Spleen (tissue), 7 donors: ENCODE measurements at regions not wholly inside any gene's neighbourhood (a gene's known extent, or its start where the extent isn't known, plus 50 kb on each side); places are given as distances from the start of the nearest gene placed in this dataset.

Source experiments
- CTCF ChIP-seq, 11 experiments: fragments of 200-600 bp in 7 of 11; fragments of 450-650 bp in 4 of 11; sonication (generic) in 4 of 11; IDR thresholded peaks in 8 of 11; conservative IDR thresholded peaks in 3 of 11; 1 replicate in 7 of 11; 2 replicates in 4 of 11; pipeline versions ENCODE4 v1.4.0 to v1.8.0; 2016 to 2021; ENCODE audit warnings: antibody characterized with exemption in 11 of 11, inconsistent platforms in 4 of 11, mild to moderate bottlenecking in 1 of 11
- POLR2A ChIP-seq, 3 donors: fragments of 450-650 bp; IDR thresholded peaks; one replicate each; pipeline ENCODE4 v1.5.1; 2017; ENCODE audit warnings: antibody characterized with exemption in 3 of 3, mild to moderate bottlenecking in 1 of 3
- donor health status: DM: no; HTN: no; CAD: no; lungs with moderate emphysema.
- donor health status: DM: no; HTN: no; CAD: no.
- donor health status: DM: no; HTN: no; CAD: no.

DNA sequence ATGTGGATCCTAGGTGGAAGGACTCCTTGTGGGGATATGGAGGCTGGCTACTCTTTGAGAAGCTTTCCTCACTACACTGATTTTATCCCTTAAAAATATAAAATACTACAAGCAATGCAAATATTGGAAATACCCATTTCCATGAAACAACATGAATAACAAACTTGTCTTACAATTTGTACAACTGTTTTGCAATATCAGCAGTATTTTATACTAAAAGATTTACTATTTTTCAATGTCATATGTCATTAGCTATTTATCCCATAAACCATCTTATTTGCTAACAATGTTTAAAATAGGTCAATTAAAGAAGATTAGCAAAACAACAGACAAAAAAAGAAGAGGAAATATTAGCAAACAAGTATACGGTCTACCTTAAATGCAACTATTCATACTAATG lies 1674.1 kb downstream of the PCDH7 start:
- TF ChIP-seq CTCF (IDR thresholded peaks at IDR 0.05 in 8 of 11, conservative IDR thresholded peaks at IDR 0.05 in 3 of 11), result no peak
- no peak for TF ChIP-seq POLR2A (IDR thresholded peaks at IDR 0.05)
